ENCODE measurements at regions not wholly inside any gene's neighbourhood (a gene's known extent, or its start where the extent isn't known, plus 50 kb on each side); places are given as distances from the start of the nearest gene placed in this dataset.
"Not testable (repeated sequence)": the region's sequence is repeated elsewhere in the genome, so short reads cannot be mapped to it uniquely, and the experiment has no call there.

- DNase-seq = no peak
These were observed 776.6 kb upstream of the CDH9 start for GRCh38 chr5:27814983-27815382.

GRCh38 chr5:27814286-27814685 is 775.9 kb upstream of the CDH9 start:
- no peak for DNase-seq

DNA sequence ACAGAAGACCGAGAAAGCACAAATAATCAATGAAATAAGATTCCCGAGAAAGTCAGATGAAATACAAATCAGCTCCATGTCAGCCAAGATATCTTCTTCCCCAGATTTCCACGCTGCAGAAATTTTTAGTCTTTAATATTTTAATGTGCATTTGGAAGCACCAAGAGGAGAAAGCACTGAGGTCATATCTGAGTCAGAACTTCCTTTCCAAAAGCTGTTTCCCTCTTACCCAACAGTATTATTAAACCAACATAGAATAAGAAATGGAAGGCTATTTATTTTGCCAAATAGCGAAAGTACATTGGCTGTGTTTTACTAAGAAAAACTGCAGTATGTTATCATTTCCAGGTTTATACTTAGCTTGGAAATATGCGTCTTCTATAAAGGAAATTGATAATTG is 772.1 kb upstream of the CDH9 start:
- DNase-seq = no peak

DNA sequence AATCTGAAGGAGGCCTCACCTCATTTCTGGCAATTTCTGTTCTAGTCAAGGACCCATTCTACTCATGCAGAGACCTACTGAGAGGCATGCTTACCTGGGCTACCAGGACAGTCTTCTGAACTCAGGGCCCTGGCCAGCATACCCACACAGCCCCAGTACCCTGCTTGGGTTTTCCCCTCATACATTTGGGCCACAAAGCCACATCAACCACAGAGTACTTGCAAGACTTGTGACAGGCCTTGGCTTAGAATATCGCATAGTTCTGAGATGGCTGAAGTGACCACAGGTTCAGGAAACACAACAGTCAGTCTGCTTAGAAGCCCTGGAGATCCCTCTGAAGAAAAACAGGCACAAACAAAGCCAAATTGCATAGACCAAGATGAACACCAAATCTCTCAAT is 758.8 kb upstream of the CDH9 start:
- no peak for DNase-seq

DNA sequence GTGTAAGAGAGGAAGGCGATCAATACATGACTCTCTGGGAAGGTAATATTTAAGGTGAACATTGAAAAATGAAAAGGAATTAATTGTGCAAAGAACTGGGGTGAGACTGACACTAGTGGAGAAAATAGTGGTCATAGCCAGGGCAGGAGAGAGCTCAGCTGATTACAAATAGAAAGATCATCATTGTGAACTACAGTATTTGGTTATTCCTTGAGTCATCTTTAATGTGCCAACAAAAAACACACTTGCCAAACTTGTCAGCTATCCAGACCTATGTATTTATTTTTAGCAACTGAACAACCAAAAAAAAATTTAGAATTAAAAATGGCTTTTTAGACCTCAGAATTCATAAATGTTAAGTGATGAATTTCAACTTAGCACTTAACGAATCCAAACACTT is 749.8 kb upstream of the CDH9 start:
- no peak for DNase-seq

- DNase-seq = no peak
These were observed 745.9 kb upstream of the CDH9 start for GRCh38 chr5:27784317-27784716.

DNA sequence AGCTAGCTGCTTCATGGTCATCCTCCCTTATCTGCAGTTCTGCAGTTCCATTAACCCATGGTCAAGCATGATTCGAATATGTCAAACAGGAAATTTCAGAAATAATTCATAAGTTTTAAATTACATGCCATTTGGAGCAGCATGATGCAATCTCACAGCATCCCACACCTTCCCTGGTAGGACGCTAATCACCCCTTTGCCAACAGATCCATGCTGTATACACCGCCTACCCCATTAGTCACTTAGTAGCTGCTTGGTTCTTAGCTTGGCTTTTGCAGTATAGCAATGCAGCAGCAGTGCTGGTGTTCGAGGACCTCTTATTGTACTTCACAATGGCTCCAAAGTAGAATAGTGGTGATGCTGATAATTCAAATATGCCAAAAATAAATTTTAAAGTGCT is 739.7 kb upstream of the CDH9 start:
- DNase-seq = no peak

- DNase-seq = no peak
These were observed 735.2 kb upstream of the CDH9 start for GRCh38 chr5:27773636-27774035.

DNA sequence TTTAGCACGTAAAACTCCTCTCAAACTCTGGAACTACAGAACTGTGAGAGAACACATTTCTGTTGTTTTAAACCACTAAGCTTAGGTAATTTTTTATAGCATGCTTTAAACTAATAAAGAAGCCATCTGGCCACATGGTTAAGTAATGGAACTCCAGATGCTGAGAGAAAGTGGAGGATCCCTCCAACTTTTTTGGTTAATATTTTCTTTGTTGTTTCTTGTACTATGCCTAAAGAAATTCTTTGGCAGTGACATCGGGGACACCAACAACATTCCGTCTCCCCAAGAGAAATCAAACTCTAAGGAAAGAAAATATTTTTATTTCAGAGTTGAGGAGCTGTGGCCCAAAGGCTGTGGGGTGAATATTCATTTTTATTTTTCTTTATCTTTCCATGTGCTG is 734.8 kb upstream of the CDH9 start:
- DNase-seq = no peak

DNA sequence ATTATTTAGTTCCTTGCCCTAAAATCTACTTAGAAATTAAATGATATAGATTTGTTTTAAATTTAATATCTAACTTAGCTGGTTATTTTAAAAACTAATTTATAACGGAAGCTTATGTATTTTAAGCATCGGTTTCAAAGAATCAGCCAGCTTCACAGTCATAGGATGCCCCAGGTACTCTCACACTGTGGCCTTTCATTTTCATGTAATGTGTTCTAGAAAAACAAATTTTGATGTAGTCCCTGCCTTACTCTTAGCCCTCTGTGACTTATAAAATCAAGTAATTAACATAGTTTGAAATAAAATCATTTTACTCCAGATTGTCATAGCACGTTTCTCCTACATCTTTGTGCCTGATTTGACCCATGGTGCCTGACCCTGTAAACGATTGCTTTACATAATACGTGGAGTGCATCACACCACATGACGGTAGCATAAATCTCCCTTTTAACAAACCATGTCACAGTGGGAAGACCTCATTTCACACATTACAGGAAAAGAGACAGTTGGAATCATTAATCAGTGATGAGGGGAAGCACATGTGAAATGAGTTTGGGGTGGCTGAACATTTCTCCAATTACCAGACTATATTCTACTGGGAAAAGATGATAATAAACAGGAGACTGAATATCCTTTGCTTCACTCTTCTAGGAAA is 731.5 kb upstream of the CDH9 start:
- no peak for DNase-seq

- no peak for DNase-seq
These were observed 710.5 kb upstream of the CDH9 start for GRCh38 chr5:27748847-27749246.

DNA sequence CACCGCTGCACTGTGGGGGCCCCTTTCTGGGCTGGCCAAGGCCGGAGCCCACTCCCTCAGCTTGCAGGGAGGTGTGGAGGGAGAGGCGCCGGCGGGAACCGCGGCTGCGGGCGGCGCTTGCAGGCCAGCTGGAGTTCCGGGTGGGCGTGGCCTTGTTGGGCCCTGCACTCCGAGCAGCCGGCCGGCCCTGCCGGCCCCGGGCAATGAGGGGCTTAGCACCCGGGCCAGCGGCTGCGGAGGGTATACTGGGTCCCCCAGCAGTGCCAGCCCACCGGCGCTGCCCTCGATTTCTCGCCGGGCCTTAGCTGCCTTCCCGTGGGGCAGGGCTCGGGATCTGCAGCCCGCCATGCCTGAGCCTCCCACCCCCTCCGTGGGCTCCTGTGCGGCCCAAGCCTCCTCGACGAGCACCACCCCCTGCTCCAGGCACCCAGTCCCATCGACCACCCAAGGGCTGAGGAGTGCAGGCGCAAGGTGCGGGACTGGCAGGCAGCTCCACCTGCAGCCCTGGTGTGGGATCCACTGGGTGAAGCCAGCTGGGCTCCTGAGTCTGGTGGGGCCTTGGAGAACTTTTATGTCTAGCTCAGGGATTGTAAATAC is 705.1 kb upstream of the CDH9 start:
- DNase-seq = not testable (repeated sequence)

GRCh38 chr5:27742805-27743204 is 704.4 kb upstream of the CDH9 start:
- DNase-seq = no peak

DNA sequence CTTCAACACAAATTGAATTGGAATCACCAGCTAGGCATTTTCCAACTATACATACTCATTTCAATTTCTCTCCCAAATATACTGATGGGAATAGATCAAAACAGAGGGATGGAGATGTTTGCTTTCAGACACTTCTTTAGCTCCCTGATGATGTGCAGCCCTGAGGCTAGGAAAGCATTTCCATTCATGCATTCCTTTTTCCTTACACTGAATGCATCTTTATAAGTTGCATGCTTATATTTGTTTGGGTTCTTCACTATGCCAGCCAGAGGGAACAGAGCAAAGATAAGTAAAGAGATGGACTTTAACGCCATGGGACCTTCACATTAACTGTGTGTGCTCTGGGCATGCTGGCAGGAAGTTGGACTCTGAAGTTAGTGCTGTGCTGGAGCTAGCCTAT is 696.5 kb upstream of the CDH9 start:
- no peak for DNase-seq

- no peak for DNase-seq
These were observed 694.9 kb upstream of the CDH9 start for GRCh38 chr5:27733237-27733636.

GRCh38 chr5:27727254-27727653 is 688.9 kb upstream of the CDH9 start:
- no peak for DNase-seq

- DNase-seq = no peak
These were observed 684.0 kb upstream of the CDH9 start for GRCh38 chr5:27722337-27722736.

- no peak for DNase-seq
These were observed 670.1 kb upstream of the CDH9 start for GRCh38 chr5:27708534-27708933.

DNA sequence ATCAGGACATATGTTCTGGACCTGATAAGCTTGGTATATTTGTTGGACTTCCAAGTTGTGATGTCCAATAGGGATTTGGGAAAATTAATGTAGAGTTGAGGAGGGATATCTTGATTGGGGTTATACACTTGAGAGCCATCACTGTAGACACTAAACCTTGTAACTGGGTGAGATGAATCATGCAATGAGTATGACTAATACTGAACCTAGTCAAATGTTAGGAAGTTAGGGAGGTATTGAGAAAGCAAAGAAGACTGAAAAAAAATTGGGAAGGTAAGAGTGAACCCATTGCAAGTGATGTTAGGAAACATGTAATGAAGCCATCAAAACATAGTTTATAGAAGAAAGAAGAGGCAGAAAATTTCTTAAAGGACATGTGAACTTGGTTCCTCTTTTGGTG is 668.4 kb upstream of the CDH9 start:
- DNase-seq = no peak

DNA sequence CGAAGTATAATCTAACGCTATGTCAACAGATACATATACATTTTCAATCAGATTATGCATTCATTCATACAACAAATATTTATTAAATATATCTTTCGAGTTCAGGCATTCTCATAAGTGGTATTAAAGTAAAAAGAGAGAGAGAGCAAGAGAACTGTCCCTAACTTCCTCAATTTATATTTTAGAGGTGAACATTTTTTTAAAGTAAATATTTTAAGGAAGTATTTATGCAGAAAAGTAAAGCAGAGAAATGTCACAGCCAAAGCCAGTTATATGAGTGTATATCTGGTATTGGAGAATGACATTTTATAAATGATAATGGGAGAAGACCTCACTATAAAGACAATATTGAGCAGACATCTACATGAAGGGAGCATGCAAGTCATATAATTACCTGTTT is 667.3 kb upstream of the CDH9 start:
- DNase-seq = no peak

GRCh38 chr5:27701931-27702903 is 663.8 kb upstream of the CDH9 start:
- no peak for DNase-seq

DNA sequence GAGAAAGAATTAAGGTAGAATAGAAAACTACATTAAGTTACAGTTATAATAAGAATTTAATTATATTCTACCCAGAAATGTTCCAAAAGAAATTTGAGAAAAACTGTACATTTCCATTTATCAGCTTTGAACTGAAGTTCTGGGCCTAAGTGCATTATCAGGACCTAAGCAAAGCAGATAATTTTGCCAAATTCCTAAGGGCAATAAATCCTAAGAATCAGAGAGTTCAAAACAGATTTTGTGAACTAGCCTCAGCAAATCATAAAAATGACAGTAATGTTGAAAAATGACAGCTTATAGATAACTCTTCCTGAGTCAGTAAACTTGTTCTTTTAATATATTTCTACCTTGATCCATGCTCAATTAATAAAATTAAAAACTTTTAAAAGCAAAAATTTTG is 662.1 kb upstream of the CDH9 start:
- no peak for DNase-seq

- DNase-seq = no peak
These were observed 644.2 kb upstream of the CDH9 start for GRCh38 chr5:27682600-27682999.

- DNase-seq = no peak
These were observed 614.1 kb upstream of the CDH9 start for GRCh38 chr5:27652505-27652904.

Data from CD4-positive, alpha-beta T cell treated with Interleukin-17A for 1 hour (primary cell).